Stimulated activated CD8-positive, alpha-beta memory T cell treated with anti-CD3 and anti-CD28 coated beads, Interleukin-4, amount 100 ng/mL, for 24 hours (primary cell): ENCODE measurements at regions not wholly inside any gene's neighbourhood (a gene's known extent, or its start where the extent isn't known, plus 50 kb on each side); places are given as distances from the start of the nearest gene placed in this dataset.

Source experiments
- DNase-seq: peaks from one replicate; pipeline ENCODE4 v3.0.0-alpha.2; 2020; ENCODE audit warnings: low read depth

DNA sequence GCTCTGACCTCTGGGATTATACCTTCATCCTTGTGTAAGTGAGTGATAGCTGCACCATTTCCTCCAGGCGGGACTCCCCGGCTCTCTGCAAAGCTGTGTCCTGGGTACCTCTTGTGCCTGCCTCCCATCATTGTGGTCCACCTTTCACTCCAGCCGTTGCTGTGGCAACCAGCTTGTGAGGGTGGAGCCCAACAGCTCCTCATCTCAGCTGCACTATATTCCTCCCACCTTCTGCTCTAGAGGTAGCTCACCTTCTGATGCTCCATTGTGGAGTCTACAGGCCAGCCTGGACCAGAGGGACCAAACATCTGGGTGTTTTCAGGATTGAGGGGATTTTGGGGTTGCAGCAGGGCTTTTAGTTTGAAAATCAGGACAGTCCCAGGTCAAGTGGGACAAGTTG is 708.2 kb downstream of the UQCRFS1 start:
- DNase-seq: no peak

GRCh38 chr19:28504139-28504538 is 708.8 kb downstream of the UQCRFS1 start:
- DNase-seq: no peak

DNA sequence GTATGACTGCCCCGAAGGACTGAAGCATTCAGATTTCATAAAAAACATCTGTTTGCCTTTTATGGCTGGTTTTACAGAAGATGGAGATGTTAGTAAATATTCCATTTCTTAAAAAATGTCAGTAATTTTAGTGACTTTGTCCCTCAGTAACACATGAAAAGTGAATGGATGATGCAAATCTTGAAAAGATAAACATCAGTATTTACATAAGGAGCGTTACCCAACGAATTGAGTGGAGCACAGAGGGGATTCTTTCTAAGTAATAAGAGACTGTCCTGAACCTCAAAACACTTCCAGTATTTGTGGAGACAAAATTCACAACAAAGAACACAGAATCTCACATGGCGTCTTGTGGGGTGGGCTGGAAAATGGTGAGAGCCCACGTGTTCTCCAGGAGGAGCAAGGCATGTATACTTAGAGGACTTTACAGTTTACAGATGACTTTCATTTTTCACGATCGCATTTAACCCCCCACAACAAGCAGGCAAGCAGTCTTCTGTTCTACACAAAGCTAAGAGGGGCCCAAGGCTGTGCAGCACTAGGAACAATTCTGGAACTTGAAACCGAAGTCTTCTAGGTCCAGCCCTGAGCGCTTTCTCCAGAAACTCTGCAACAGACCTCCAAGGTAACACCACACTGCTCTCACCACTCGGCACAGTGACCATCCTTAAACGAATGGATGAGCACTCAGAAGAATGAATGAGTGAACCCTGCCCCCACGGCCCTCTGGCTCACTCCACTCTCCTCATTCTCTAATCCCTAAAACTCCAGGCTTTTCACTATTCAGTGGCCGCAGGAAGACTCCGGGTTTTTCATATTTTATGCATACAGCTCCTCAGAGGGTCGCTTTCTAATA is 709.8 kb downstream of the UQCRFS1 start:
- DNase-seq: no peak

DNA sequence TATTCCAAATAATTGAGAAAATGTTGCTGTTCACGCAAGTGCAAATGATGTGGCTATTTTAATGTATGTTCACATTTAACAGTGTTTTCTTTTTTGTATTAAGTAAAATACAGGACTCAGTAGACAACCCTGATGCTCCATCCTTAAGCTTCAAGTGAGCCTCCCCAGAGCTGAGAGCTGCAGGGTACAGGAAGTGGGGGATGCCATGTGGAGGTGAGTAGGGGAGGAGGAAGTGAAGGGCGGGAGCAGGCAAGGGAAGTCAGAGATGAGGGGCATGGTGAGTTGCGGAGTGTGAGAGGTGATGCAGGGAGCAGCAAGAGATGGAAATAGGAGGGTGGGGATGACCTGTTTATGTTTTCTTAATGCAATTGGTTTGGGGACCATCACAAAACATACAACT is 711.0 kb downstream of the UQCRFS1 start:
- DNase-seq: no peak

GRCh38 chr19:28500982-28501630 is 711.8 kb downstream of the UQCRFS1 start:
- DNase-seq: no peak

DNA sequence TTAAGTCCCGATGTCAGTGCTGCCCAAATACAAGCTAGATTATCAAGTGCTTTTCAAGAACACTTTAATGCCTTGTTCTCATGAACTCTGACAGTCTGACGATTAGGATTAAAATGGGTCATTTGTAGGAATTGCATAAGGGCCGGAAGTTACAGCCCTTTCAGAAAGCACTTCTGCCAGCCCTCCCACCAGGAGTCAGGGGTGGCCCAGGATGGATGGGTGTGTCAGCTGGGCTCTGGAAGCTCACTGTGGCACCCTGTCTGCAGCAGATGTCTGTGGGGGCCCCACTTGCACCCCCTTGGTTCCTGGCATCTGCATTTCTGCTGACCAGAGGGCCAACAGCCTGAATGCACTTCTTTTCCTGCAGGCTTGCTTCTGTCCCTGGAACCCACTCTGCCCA is 712.7 kb downstream of the UQCRFS1 start:
- no peak for DNase-seq

DNA sequence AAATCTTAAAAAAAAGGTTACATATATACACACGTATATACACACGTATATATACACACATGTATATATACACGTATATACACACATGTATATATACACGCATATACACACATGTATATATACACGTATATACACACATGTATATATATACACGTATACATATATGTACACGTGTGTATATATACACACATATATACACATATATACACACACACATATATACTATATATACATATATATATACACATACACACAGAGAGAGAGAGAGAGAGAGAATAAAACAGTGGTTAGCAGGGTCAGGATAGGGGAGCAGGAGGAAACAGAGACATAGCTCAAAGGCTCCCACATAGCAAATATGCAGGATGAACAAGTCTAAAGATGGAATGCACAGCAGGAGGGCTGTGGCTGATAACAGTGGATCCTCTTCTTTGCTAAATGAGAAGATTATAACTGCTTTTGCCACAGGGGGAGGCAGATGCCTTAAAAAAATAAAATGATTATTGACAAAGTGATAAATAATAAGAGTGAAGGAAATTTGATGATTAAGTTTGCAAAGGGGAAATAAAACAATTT is 714.5 kb downstream of the UQCRFS1 start:
- DNase-seq: no peak

DNA sequence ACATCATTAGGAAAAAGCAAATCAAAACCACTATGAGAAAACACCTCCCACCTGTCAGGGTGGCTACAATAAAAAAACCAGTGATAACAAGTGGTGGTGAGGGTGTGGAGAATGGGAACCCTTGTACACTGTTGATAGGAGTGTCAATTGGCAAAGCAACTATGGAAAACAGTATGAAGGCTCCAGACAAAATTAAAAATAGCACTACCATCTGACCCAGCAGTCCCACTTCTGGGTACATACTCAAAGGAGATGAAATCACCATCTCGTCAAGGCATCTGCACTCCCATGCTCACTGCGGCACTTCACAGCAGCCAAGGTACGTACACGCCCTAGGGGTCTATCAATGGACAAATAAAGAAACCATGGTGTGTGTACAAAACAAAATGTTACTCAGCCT is 715.1 kb downstream of the UQCRFS1 start:
- DNase-seq: no peak

DNA sequence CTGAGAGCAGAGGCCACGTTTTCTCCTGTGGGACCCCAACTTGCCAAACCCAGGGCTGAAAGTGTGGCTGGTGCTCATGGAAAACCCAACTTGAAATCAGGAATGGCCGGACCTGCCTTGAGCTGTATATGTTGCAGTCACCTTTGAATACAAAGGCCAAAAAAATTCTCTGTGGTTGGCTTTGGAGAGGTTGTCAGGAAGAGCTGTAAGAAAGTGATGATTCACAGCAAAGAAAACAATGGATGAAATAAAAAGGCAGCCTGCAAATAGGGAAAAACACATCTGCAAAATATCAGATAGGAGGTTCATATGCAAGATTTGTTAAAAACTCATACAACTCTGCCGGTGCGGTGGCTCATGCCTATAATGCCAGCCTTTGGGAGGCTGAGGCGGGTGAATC is 715.8 kb downstream of the UQCRFS1 start:
- DNase-seq: no peak

DNA sequence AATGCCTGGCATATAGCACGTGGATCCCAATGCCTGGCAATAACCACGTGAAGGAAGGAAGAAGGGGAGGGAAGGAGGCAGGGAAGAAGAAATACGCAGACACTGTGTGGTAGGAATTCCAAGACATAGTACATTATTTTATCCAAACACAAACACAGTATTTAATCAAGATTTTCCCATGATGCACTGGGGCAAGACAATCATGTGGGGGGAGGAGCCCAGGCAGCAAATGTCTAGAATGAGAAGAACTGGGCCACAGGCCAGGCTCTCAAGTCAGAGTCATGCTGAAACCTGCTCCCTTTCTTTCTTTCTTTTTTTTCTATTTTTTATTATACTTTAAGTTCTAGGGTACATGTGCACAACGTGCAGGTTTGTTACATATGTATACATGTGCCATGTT is 717.9 kb downstream of the UQCRFS1 start:
- DNase-seq: no peak

GRCh38 chr19:28494461-28494860 is 718.5 kb downstream of the UQCRFS1 start:
- no peak for DNase-seq

GRCh38 chr19:28493884-28494283 is 719.1 kb downstream of the UQCRFS1 start:
- DNase-seq: no peak

DNA sequence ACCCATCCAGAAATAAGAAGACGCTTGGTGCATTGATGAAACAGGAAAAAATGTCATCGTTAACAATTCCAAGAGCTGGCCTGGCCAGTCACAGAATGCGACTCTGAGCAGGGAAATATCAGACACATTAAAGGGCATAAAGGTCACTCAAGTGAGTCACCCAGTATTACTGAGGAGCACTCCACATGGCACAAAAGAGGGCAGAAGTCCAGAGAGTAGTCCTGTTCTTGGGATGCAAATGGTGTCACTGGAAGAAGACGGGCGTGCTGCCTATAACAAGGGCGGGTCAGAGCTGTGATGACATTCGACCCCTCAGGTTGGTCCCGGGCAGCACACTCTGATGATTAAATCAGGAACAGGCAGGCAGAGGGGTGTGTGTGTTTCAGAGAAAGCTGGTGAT is 720.3 kb downstream of the UQCRFS1 start:
- DNase-seq: no peak

DNA sequence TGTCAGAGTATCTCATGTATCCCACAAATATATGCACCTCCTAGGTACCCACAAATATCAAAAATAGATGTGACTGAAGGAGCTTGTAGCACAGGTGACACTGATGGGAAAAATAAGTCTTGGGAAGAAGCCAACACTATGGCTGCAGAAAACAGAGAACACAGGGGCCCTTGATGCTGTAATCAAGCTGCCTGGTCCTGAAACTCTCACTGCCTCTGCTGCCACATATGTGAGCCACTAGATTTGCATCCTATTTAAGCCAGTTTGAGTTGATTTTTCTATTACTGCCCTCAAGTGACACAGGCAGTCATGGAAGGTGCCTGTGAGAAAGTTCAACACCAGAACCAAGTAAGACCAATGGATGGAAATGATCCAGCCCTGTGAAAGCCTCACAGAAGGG is 720.8 kb downstream of the UQCRFS1 start:
- no peak for DNase-seq

GRCh38 chr19:28489776-28490175 is 723.2 kb downstream of the UQCRFS1 start:
- no peak for DNase-seq

GRCh38 chr19:28489126-28489660 is 723.8 kb downstream of the UQCRFS1 start:
- no peak for DNase-seq

GRCh38 chr19:28487999-28488398 is 725.0 kb downstream of the UQCRFS1 start:
- no peak for DNase-seq

DNA sequence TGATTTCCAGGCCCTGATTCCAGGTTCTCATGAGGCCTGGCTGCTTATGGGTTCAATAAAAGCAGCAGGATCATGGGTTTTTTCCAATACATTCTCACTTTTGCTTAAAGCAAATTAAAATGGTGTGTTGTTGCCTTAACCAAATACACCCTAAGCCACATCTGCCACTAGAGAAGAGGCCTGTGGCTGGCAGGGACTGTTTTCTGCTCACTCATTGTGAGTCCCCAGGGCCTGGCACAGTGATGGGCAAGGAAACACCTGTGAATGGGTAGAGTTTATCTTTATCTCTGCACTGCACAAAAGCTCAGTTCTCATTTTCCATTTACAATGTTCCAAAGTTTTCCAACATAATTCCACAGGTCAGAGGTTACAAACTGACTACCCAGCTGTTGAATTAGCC is 726.0 kb downstream of the UQCRFS1 start:
- no peak for DNase-seq

DNA sequence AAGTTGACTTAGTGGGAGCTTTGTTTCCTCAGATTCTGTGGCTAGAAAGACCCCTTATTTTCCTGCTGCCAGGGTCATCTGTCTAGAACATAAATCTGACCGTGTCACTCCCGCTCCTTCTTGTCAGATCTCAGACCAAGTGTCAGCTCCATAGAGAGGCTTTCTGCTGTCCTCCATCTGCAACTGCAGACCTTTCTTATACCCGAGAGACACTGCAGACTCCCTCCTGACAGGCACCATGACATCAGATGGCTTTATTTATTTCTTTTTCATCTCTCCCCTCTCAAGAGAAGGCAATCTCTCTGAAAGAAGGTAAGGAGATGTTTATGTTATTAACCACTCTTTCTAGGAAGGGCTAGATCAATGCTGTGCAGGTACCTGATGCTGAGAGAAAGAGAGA is 726.5 kb downstream of the UQCRFS1 start:
- DNase-seq: no peak

DNA sequence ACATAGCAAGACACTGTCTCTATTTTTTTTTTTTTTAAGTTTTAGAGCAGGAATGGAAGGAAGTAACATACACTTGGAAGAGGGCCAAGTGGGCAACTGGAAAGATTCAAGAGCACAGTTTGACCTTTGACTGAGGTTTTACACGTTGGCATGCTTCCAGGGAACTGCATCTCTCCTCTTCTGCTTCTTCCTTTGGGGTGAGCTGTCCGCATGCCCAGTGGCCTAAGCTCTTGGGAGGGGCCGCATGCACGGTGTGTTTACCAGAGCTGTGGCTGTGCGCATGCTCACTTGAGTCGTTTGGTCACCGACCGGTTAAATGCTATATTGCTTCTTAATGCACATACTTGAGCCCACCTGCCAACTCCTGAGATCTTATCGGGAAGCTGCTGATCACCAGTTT is 727.7 kb downstream of the UQCRFS1 start:
- no peak for DNase-seq

- no peak for DNase-seq
Observed at GRCh38 chr19:28483197-28483596, 729.8 kb downstream of the UQCRFS1 start.

GRCh38 chr19:28482221-28482620 is 730.7 kb downstream of the UQCRFS1 start:
- DNase-seq: no peak

DNA sequence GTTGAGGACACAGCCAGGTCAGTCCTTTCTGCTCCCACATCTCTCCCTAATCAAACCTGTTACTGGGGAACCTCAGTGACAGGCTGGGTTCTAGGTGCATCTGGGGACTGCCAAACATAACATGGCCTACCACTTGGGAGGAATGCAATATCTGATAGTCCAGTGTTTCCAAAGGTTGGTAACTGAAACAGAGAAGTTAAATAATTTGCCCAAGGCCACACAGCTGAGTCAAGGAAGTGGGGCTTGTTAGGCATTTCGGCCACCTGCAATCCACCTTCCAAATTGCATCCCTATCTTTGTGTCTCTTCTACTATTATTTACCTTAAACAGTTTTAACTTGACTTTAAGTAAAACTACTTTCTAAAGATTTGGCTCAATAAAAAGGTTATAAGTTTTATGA is 731.3 kb downstream of the UQCRFS1 start:
- DNase-seq: no peak
